Erythroblast (primary cell): ENCODE measurements at regions not wholly inside any gene's neighbourhood (a gene's known extent, or its start where the extent isn't known, plus 50 kb on each side); places are given as distances from the start of the nearest gene placed in this dataset.

Source experiments
- GATA1 ChIP-seq: IDR thresholded peaks from 2 replicates; pipeline ENCODE4 v1.6.1; 2011; ENCODE audit warnings: low read depth, mild to moderate bottlenecking, control low read depth, low read length, moderate library complexity
- POLR2A ChIP-seq: IDR thresholded peaks from 2 replicates; pipeline ENCODE4 v1.6.1; 2011; ENCODE audit warnings: mild to moderate bottlenecking, low read length

GRCh38 chr13:29980339-29980738, 129.9 kb upstream of the UBL3 start:
- TF ChIP-seq POLR2A, result no peak
- no peak for TF ChIP-seq GATA1
